ENCODE measurements at regions not wholly inside any gene's neighbourhood (a gene's known extent, or its start where the extent isn't known, plus 50 kb on each side); places are given as distances from the start of the nearest gene placed in this dataset.

- TF ChIP-seq POLR2A (IDR thresholded peaks at IDR 0.05; ENCODE audit: low read depth, low read length) (no peak), POLR2AphosphoS5 (IDR thresholded peaks at IDR 0.05; ENCODE audit: low read depth, low read length) (no peak)
These were observed 173.6 kb upstream of the MED14 start for GRCh38 chrX:40908857-40909475.

All from GM12892 (cell line).